HG02973 (cell line): ENCODE measurements at regions not wholly inside any gene's neighbourhood (a gene's known extent, or its start where the extent isn't known, plus 50 kb on each side); places are given as distances from the start of the nearest gene placed in this dataset.

Experiments
- ATAC-seq: cut with Tn5 transposase; IDR thresholded peaks from one replicate; pipeline ENCODE4 v1.9.1; 2021; ENCODE audit warnings: moderate library complexity; ENCODE audit not compliant: unreplicated experiment

DNA sequence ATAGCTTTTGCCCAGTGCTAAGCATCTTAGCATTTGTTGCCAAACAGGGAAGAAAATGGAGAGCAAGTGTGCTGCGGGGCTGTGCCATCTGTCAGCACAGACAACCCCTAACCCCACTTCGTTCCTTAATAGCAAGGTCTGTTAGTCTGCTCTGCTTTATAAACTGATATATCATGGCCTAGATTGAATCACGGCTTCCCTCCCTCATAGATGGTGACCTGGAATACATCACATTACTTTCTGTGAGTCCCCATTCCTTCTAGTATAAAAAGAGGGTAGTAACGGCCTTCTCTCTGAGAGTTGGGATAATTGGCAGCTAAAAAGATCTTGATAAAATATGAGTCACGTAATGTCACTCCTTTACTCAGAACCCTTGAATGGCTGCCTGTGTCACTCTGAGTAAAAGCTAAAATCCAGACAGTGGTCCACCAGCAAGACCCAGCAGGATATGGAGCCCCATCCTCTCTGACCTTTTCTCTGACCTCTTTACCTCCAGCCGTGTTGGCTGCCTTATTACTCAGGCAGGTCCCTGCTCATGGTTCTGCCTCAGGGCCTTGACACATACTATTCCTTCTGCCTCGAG lies 151.7 kb downstream of the DLEU7 start:
- no peak for ATAC-seq

DNA sequence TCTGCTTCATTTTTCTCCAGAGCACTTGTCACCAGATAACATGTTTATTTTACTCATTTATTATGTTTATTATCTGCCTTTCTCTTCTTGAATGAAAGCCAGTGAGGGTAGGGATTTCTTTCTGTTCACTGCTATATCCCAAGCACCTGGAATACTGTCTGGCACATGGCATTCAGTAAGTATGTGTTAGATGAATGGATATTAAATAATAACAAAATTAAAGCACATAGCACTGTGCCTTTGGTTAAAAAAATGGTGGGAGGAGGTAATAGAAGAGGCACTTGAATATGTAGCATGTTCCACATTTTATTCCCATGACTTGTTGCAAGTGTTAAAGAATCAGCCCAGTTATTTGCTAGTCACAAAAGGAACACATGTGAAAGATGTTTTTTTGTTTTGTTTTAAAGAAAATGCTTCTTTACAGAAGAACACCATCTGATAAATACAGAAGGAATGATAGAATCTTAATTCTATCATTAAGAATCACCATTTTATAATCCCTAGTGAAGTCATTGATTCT lies 151.0 kb downstream of the DLEU7 start:
- no peak for ATAC-seq

DNA sequence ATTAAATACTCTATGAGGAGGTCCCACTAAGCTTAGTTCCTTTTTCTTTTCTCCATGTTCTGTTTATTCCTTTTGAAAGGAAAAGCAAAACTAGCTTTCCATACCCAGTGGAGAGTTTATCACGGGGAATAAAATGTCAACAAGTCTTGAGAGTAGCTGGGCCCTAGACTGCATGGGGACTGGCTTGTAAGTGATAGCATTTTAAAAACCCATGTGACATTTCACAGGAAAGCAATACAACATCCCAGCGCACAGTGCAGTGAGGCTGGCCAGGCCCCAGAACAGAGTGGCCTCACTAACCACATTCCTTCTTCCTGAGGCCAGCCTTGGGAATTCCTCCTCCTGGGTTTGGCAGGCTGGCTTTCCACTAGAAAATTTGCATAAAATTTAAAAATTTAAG lies 149.8 kb downstream of the DLEU7 start:
- ATAC-seq = no peak

DNA sequence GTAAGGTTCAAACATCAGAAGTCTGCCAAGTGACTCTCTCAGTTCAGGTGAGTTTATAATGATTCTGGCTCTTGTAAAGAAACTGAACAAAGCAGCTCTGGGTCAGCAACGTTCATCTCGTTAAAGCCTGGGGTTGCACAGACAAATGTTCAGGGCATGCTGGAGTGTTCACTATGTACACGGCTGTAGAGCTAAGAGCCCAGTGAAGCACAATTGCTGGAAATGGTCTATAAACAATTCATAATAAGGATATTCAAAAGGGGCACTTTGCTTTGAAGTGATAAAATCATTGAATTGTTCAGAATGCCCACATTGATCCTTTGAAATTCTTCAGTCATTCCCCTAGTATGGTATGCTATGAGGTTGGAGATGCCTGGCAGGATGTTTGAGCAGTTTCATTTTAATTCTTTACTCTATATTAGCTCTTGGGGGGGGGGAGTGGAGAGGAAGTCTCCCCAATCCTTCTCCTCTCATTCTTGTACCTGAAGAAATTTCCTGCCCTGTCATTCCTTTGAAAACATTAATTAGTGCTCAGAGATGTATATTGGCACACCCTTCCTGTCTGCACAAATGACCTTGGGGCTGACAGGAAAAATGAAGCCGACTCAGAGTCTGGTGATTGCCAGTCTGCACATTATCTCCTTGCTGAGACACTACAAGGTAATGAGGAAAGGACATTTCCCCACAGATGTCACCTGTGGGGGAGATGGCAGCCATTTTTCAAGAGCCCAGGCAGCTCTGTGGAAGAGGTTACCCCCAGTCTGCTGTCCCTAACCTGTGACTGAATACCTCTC lies 145.5 kb downstream of the DLEU7 start:
- ATAC-seq = no peak

DNA sequence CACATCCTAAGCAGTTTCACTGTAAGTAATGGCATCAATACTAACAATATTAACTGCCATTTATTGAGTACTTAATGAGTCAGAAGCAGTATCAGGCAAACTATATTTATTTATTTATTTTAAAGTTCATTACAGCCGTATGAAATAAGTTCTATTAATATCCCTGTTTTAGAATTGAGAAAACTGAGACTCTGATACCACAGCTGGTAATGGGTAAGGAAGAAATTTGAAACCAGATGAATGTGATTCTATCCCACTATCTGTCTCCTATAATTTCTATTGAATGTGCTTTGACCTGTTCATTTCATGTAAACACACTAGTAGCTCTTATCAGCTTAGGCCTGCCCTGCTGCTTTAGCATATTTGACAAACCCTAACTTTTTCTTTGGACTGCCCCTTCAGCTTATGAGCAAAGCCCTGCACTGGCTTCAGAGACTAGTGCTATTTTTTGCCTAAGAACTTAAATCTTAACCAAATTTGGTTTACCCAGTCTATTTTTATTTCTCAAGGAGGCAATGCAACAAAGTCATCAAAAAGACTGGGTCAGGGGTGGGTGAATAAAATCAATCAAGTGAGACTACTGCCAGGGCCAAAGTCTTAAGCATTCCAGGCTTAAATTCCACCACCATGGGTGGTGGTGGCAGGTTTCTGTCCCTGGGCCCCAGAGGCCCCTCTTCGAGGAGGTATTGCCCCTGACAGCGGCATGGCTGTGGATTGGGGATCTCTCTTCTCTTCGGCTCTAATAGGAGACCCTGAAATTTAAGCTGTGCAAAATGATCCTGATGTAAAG lies 143.4 kb downstream of the DLEU7 start:
- ATAC-seq = no peak

DNA sequence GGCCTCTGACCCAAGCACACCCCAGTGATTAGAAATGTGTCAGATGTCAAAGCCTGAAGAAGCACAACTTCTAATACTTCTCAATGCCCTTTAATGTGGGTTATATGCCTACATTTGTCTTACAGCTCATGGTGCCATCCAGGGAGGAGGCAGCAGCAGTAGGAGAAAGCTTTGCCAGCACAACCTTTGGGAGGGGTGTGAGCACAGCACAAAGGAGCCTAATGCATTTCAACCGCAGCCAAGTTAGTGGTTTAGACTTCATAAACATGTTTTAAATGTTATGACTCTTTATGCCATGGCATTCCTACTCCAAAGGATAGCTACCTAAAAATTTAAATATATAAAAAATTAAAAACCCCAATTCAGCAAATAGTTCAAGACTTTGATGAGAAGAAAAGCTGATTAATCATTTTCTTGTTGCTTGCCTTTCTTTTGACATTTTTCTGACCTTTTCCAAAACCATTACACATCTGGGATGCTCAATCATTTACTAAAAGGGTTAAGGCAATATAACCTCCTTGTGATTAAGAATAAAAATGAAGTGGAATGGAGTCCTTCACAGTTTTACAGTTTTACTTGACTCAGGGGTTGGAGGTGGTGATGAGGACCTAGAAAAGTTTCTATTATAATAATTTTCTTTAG lies 142.7 kb downstream of the DLEU7 start:
- no peak for ATAC-seq

DNA sequence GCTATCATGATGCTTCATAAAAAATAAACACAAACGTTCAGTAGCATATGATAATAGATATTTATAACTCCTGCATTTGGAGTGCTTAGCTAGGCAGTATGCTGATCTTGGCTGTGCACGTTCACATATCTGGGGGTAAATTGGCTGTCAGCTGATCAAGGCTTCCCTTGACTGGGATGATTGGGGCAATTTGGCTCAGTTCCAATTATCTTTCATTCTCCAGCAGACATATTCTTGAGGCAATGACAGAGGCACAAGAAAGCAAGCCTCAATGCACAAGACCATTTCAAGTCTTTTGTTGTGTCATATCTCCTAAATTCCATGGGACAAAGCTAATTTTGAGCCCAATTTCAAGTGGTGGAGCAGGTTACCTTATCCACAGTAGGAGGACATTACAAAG lies 142.0 kb downstream of the DLEU7 start:
- ATAC-seq = no peak

DNA sequence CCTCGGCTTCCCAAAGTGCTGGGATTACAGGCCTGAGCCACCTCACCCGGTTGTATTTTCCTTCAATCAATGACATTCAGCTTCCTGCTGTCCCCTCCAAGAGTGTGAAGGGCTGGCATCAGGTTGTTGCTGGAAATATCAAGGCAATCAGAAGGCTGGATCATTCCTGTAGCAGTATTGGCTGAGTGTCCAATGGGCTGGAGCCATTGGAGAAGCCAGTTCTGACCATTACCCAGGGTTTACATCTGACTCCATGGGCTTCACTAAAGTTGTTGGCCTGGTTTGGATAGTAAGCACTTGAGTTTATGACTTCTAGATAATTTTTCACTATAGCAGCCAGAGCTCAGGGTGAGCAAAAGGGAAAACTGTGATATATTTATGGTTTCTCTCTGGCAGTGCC lies 137.0 kb downstream of the DLEU7 start:
- no peak for ATAC-seq

DNA sequence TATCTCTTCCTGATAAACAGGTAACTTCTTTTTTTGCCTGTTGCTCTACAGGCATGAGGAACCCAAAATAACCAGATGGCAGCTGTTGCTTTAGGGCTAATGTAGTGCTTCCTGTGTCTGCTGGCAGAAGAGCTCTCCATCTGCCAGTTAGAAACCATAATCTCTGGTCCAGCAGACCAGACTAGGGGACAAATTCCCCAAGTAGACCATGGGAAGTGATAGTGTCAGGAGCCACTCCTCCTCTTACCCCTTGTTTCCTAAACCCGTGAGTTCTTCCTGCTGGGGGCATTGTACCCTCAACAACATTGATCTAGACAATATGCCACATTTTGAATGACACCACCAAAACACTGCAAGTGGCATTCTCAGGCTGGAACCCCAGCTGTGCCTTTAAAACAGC lies 135.9 kb downstream of the DLEU7 start:
- ATAC-seq = no peak

DNA sequence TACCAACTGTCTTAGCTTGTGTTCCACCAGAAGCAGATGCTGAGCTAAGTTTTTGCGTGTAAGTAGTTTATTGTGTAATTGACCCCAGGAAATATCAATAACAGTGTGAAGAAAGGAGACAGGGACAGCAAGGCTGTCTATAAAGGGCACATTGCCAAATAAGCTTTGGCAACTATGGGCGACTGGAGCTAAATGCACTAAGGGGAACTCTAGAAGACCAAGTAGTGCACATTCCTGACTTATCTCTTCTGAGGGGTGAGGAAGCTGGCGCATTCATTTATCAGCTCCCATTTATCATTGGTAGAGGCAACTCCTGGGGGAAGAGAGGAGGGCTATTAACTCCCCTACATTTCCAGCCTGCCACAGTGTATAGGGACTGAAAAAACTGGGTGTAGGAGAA lies 135.0 kb downstream of the DLEU7 start:
- no peak for ATAC-seq

DNA sequence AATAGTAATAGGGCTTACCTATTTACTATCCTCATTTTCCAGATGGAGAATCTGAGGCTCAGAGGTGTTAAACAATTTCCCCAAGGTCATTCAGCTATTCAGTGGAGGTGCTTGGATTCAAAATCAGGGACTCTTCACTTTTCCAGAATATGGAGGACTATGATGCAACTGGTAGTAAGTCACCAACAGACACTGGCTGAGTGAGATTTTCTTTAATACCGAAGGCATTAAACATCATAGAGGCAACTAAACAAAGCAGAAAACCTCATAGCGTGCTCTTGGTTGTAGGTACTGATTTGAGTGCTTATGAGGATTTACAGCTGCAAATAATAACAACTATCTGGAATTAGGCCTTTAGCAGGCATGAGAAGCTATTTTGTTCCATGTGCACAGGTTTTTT lies 134.4 kb downstream of the DLEU7 start:
- no peak for ATAC-seq

DNA sequence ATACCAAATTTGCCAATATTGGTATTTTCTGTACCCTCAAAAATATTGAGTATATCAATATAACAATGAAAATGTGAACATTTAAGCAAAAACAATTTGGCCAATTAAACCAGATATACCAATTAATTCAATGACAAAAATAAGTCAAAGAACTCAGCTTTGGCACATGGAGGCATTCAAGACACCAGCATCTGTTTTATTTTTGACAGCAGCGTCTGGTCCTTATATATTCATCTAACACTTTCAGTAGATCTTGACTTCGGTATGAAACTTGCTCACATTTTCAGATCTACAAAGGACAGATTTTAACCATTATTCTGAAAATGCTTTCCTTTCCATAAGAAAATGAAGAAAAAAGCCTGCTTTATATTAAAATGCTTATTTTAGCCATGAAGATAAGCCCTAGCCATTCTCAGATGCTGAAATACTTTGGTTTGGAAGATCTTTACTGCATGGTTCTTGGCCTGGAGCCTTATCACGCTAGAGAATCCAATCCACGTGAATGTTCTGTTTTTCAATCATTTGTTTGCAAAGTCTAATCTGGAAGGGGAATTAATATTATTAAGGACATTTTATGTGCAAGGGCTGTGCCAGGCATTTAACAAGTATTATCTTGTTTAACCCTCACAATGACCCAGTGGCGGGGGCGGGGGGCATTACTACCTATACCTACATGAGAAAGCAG lies 132.2 kb downstream of the DLEU7 start:
- ATAC-seq = no peak

DNA sequence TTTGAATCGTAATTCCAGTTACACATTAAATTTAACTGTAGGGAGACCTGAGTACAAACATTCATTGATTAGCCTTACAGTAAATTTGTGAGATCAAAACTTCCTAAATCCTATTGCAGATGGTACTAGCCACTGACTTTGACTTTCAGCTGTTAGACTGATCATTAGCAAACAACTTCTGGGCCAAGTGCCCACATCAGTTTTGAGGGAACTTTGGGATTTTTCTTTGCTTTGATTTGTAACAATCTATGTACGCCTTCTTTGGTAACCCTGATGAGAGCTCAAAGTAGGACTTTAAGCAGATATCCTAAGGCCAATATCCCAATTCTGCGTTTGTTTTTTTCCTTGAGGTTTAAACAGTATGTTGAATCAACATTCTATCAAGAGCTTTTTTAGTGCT lies 131.5 kb downstream of the DLEU7 start:
- no peak for ATAC-seq

DNA sequence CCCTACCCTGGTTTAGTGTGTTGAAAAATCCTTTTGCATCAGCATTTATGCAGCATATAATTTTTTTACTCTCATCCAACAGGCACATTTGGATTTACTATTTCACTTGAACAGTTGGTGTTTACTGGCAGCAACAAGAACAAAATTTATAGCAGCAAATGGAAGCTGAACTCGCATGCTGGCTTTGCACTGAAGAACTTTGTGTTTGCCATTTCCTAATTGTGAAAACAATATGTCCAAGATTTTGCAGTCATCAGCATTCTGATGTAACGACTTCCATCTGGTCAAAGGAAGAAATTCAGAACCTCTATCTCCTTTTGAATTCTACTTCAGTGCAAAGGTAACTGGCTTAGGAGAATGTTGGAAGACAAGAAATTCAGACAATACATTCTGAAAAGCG lies 131.0 kb downstream of the DLEU7 start:
- ATAC-seq = no peak

DNA sequence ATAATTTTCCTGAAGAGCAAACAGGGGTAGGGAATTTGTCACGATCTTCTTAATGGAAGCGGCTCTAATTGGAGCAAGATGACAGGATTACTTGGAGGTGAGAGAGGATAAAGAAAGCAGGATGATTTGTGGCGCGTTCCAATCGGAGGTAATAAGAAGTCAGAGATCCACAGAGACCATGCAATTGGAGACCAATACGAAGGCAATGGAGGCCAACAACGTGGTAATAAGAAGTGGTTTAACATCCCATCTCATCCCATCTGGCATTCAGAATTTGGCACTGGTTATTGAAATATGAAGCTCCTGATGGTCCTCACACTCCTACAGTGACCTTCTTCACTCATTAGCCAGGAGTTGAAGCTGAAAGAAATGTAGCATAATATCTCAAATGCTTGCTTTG lies 130.6 kb downstream of the DLEU7 start:
- no peak for ATAC-seq

DNA sequence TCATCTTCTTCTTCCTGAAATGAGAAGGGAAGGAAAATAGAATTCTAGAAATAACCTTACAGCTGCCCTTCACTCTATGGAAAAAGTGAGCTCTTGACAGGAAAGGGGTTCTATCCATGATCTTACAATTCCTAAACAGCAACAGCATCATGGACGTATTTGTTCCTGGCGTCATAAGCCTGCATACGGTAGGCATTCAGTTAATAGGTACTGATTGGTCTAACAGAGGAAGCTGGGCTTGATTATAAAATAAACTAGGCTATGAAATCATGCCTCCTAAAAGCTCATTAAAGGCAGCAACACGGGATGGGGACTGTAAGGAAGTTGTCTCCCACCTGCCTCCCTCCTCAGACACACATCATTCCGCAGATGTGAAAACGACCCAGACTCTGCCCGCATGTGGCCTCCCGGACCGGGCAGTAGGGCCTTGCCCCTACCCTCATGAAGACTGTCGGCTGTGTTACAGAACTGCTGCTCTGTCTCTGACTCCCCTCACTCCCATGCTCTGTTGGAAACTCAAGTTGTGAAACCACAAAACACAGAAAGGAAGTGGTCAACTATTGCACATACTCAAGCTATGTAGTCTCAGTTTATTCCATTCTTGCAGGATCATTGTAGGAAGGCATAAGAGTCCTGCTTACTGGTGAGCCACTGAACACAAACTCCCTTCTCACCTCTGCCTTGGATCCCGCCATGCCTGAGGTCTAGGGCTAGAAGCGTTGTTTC lies 129.8 kb downstream of the DLEU7 start:
- no peak for ATAC-seq

DNA sequence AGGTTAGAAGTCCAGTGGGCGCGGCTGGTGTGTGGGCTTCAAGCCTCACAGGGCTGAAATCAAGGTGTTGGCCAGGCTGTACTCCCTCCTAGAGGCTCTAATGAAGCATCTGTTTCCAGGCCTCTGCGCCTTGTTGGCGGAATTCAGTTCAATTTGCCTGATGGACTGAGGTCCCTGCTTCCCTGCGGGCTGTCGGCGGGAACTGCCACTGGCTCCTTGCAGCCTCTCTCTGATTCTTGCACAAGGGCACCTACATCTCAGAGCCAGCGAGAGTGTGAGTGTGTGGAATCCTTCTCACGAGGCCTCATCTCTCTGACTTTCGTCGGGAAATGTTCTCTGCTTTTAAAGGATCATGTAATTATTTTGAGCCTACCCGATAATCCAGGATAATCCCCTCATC lies 128.6 kb downstream of the DLEU7 start:
- ATAC-seq = no peak

DNA sequence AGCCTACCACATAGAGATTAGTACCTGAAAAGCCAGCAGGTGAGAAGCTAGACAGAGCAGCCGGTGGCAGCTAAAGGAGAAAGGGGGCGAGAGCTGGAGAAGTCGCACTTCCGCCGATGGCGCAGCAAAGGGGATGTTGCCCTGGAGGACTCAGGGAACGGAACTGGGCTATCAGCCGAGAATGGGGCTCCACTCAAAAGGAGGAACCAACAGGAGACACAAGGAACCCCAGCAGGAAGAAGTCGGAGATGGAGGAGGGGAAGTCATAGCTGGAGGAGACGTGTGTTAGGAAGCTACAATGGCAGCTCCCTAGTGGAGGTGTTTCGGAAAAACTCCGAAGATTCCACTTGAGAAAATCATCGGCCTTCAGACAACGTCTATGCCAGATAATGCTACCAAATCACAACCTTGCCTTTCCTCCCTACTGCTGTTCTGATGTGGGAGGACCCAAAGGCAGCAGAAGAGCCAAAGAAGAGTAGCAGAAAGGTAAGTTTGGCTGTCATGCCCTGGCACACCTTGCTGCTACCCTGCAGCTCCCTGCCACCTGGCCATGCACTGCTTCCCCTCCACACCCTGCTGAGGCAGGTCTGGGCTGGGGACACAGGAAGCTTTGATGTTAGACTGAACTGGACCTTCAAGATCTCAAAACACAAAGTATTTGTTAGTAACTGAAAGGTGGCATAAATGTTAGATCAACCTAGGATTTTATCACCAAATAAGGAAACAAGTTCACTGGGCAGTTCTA lies 127.9 kb downstream of the DLEU7 start:
- no peak for ATAC-seq

DNA sequence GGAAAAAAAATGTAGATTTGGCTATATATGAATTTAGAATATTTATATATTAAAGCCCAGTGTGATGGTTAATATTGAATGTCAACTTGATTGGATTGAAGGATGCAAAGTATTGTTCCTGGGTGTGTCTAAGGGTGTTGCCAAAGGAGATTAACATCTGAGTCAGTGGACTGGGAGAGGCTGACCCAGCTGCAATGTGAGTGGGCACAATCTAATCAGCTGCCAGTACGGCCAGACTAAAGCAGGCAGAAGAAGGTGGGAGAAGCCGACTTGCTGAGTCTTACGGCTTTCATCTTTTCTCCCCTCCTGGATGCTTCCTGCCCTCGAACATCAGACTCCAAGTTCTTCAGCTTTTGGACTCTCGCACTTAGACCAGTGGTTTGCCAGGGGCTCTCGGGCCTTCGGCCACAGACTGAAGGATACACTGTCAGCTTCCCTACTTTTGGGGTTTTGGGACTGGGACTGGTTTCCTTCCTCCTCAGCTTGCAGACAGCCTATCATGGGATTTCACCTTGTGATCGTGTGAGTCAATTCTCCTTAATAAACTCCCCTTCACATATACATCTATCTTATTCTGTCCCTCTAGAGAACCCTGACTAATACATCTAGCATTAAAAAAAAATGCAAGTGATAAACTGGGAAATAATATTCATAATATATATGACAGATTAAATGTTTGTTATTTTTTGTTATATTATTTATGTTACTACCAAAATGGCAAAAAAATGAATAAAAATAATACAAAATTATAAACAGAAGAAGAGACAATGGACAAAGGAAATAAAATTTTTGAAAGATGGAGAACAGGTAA lies 122.4 kb downstream of the DLEU7 start:
- ATAC-seq = no peak
